Neural cell (in vitro differentiated cells): ENCODE measurements at regions not wholly inside any gene's neighbourhood (a gene's known extent, or its start where the extent isn't known, plus 50 kb on each side); places are given as distances from the start of the nearest gene placed in this dataset.

Experiments used
- H2AFZ ChIP-seq: fragments of 200-600, 300-800 bp; sonication (generic), shearing (Covaris generic); 2 replicates; pipeline ENCODE4 v1.6.0; 2014; ENCODE audit warnings: low read depth, mild to moderate bottlenecking, antibody characterized with exemption, low read length, moderate library complexity
- H3F3A ChIP-seq: fragments of 200-600 bp; shearing (Covaris generic); 2 replicates; pipeline ENCODE4 v1.6.1; 2016; ENCODE audit warnings: mild to moderate bottlenecking, moderate library complexity, mixed read lengths, antibody characterized with exemption, low read length; ENCODE audit not compliant: insufficient read depth, poor library complexity, severe bottlenecking
- H3K27ac ChIP-seq: fragments of 200-600, 300-800 bp; sonication (generic), shearing (Covaris generic); 2 replicates; pipeline ENCODE4 v1.5.1; 2014; ENCODE audit warnings: mild to moderate bottlenecking, low read length, moderate library complexity
- H3K27me3 ChIP-seq: fragments of 300-800, 200-600 bp; sonication (generic), shearing (Covaris generic); 2 replicates; pipeline ENCODE4 v1.6.0; 2014; ENCODE audit warnings: mild to moderate bottlenecking, low read depth, low read length, moderate library complexity; ENCODE audit not compliant: insufficient read depth
- H3K36me3 ChIP-seq: fragments of 300-800, 200-600 bp; sonication (generic), shearing (Covaris generic); 2 replicates; pipeline ENCODE4 v1.5.1; 2014; ENCODE audit warnings: mild to moderate bottlenecking, antibody characterized with exemption, low read length, moderate library complexity; ENCODE audit not compliant: insufficient read depth
- H3K4me2 ChIP-seq: fragments of 300-800, 200-600 bp; sonication (generic), shearing (Covaris generic); 2 replicates; pipeline ENCODE4 v1.6.0; 2014; ENCODE audit warnings: mild to moderate bottlenecking, low read length
- H3K4me3 ChIP-seq: fragments of 300-800, 200-600 bp; sonication (generic), shearing (Covaris generic); 2 replicates; pipeline ENCODE4 v1.5.1; 2014; ENCODE audit warnings: mild to moderate bottlenecking, low read length, moderate library complexity
- H3K79me2 ChIP-seq: fragments of 200-600 bp; shearing (Covaris generic); replicated peaks from 2 replicates; pipeline ENCODE4 v1.6.0; 2014; ENCODE audit warnings: mild to moderate bottlenecking, low read length, moderate library complexity; ENCODE audit not compliant: insufficient read depth
- H3K9ac ChIP-seq: fragments of 300-800, 200-600 bp; sonication (generic), shearing (Covaris generic); 2 replicates; pipeline ENCODE4 v1.6.1; 2016; ENCODE audit warnings: mild to moderate bottlenecking, low read length, mixed read lengths
- H3K9me2 ChIP-seq: fragments of 200-600 bp; shearing (Covaris generic); 2 replicates; pipeline ENCODE4 v1.6.1; 2016; ENCODE audit warnings: mild to moderate bottlenecking, low read length, mixed read lengths; ENCODE audit not compliant: insufficient read depth
- H3K9me3 ChIP-seq: fragments of 200-600, 300-800 bp; sonication (generic), shearing (Covaris generic); 2 replicates; pipeline ENCODE4 v1.6.1; 2016; ENCODE audit warnings: mild to moderate bottlenecking, mixed run types, low read length, moderate library complexity, mixed read lengths
- H4K20me1 ChIP-seq: fragments of 200-600 bp; shearing (Covaris generic); 2 replicates; pipeline ENCODE4 v1.6.1; 2016; ENCODE audit warnings: mild to moderate bottlenecking, mixed run types; ENCODE audit not compliant: insufficient read depth
- EP300 ChIP-seq: fragments of 450-650 bp; conservative IDR thresholded peaks from 2 replicates; pipeline ENCODE4 v1.6.1; 2014; ENCODE audit warnings: antibody characterized with exemption, mild to moderate bottlenecking, moderate library complexity; ENCODE audit not compliant: poor library complexity, severe bottlenecking
- EZH2 ChIP-seq: fragments of 200-600, 300-800 bp; shearing (Covaris generic), sonication (generic); IDR thresholded peaks from 2 replicates; pipeline ENCODE4 v1.6.1; 2014; ENCODE audit warnings: antibody characterized with exemption, low read length, borderline replicate concordance, mild to moderate bottlenecking; ENCODE audit not compliant: insufficient read depth, poor library complexity, severe bottlenecking
- MXI1 ChIP-seq: fragments of 450-650 bp; conservative IDR thresholded peaks from 2 replicates; pipeline ENCODE4 v1.6.1; 2014; ENCODE audit warnings: antibody characterized with exemption, mild to moderate bottlenecking; ENCODE audit not compliant: poor library complexity, severe bottlenecking
- POLR2AphosphoS5 ChIP-seq: IDR thresholded peaks from 2 replicates; pipeline ENCODE4 v1.6.1; 2012
- RAD21 ChIP-seq: fragments of 450-650 bp; conservative IDR thresholded peaks from 2 replicates; pipeline ENCODE4 v1.6.1; 2014; ENCODE audit warnings: antibody characterized with exemption, mild to moderate bottlenecking, moderate library complexity
- REST ChIP-seq: IDR thresholded peaks from 2 replicates; pipeline ENCODE4 v1.6.1; 2012; ENCODE audit warnings: borderline replicate concordance
- SMC3 ChIP-seq: fragments of 450-650 bp; conservative IDR thresholded peaks from 2 replicates; pipeline ENCODE4 v1.6.1; 2014; ENCODE audit warnings: antibody characterized with exemption, mild to moderate bottlenecking, moderate library complexity; ENCODE audit not compliant: poor library complexity
- TAF1 ChIP-seq: IDR thresholded peaks from 2 replicates; pipeline ENCODE4 v1.6.1; 2012; ENCODE audit warnings: low read depth
- TF ChIP-seq, protein P1 (sequence below): fragments of 450-650 bp; IDR thresholded peaks from 2 replicates; pipeline ENCODE4 v1.5.1; 2014; ENCODE audit warnings: antibody characterized with exemption, mild to moderate bottlenecking, moderate library complexity; ENCODE audit not compliant: poor library complexity, severe bottlenecking

DNA sequence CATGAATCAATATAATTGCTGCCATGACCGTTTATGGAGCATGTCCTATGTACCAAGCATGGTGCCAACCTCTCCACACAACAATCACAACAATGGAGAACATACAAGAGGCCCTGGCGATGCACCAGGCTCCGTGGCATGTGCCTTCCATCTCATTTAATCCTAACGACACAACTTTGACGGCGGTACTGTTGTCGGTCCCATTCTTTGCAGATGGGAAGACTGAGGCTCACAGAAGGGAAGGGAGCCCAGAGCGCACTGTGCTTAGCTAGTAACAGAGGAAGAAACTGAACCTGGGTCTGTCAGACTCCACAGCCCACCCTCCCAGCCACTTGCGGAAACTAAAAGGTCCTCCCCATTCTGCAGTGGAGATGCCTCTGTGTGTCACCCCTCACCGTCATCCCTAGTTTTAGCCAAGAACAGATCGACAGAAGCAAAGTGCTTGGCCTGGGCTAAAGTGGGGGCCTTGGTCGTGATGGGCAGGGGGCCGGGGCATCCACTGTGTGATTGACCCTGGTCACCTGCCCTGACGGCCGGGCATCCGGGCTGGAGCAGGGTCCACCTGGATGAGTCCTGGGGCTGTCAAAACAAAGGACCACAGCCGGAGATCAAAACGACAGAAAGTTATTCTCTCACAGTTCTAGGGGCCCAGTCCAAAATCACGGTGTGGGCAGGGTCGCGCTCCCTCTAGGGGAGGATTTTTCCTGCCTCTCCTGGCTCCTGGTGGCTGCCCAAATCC, 183.9 kb downstream of the C16orf95 start:
- TF ChIP-seq POLR2AphosphoS5 (no peak), EZH2 (no peak), RAD21 (no peak), MXI1 (no peak), TAF1 (no peak), EP300 (no peak), REST (no peak), SMC3 (no peak)
- TF ChIP-seq, protein P1, sequence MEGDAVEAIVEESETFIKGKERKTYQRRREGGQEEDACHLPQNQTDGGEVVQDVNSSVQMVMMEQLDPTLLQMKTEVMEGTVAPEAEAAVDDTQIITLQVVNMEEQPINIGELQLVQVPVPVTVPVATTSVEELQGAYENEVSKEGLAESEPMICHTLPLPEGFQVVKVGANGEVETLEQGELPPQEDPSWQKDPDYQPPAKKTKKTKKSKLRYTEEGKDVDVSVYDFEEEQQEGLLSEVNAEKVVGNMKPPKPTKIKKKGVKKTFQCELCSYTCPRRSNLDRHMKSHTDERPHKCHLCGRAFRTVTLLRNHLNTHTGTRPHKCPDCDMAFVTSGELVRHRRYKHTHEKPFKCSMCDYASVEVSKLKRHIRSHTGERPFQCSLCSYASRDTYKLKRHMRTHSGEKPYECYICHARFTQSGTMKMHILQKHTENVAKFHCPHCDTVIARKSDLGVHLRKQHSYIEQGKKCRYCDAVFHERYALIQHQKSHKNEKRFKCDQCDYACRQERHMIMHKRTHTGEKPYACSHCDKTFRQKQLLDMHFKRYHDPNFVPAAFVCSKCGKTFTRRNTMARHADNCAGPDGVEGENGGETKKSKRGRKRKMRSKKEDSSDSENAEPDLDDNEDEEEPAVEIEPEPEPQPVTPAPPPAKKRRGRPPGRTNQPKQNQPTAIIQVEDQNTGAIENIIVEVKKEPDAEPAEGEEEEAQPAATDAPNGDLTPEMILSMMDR = no peak
- no peaks in the 10 kb centered on the region for H3K27me3 ChIP-seq
- no peaks in the 10 kb centered on the region for H3K9me2 ChIP-seq
- H3F3A ChIP-seq = no peaks in the 10 kb centered on the region
- no peaks in the 10 kb centered on the region for H3K9me3 ChIP-seq
- no peak overlapping the region for H3K27ac ChIP-seq
- H3K4me2 ChIP-seq = no peak overlapping the region
- H3K79me2 ChIP-seq = no peaks in the 10 kb centered on the region
- no peak overlapping the region for H3K9ac ChIP-seq
- H2AFZ ChIP-seq = no peak overlapping the region
- no peaks in the 10 kb centered on the region for H4K20me1 ChIP-seq
- H3K36me3 ChIP-seq = no peaks in the 10 kb centered on the region
- no peak overlapping the region for H3K4me3 ChIP-seq

DNA sequence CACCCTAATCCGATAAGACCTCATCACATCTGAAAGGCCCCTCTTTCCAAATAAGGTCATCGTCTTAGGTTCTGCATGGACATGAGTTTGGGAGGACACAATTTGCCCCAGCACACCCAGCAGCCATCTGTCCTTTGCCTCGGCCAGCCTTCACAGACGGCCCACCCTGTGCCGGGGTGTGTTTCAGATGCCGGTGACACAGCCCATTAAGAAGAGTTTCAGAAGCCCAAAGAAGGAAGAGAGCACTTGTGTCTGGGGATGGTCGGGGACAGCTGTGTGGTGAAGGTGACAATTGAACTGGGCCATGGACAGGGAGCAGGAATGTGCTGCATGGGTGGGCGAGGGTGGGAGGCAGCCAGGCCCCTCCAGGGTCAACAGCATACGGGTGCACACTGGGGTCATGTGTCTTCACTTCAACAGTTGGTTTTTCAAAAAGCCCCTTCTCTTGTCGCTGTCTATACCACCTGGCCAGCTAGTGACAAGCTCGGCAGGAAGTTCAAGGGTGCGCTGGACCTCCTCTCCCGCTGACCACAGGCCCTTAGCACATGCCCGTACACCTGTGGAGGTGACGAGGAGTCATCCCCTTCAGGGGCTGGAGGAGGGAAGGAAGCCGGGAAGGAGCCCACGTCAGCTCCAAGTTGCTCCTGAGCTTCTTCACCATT, 183.1 kb downstream of the C16orf95 start:
- Histone ChIP-seq H3K27me3 (no peaks in the 10 kb centered on the region), H3F3A (no peaks in the 10 kb centered on the region), H3K9ac (no peak overlapping the region), H3K36me3 (no peaks in the 10 kb centered on the region), H3K9me3 (no peaks in the 10 kb centered on the region), H3K9me2 (no peaks in the 10 kb centered on the region), H3K4me2 (no peak overlapping the region), H3K4me3 (no peak overlapping the region), H4K20me1 (no peaks in the 10 kb centered on the region), H2AFZ (no peak overlapping the region), H3K79me2 (no peaks in the 10 kb centered on the region), H3K27ac (no peak overlapping the region)
- TF ChIP-seq MXI1 = no peak
- TF ChIP-seq EZH2 = no peak
